A549 (cell line): ENCODE measurements at regions not wholly inside any gene's neighbourhood (a gene's known extent, or its start where the extent isn't known, plus 50 kb on each side); places are given as distances from the start of the nearest gene placed in this dataset.

Source experiments
- CHD4 ChIP-seq: fragments of 200-600 bp; sonication (generic); IDR thresholded peaks from 2 replicates; pipeline ENCODE4 v1.6.1; 2016; ENCODE audit warnings: antibody characterized with exemption, mild to moderate bottlenecking, borderline replicate concordance
- E2F6 ChIP-seq: IDR thresholded peaks from 2 replicates; pipeline ENCODE4 v1.6.1; 2012; ENCODE audit warnings: low read depth, borderline replicate concordance
- MAX ChIP-seq: IDR thresholded peaks from 2 replicates; pipeline ENCODE4 v1.6.1; 2012
- NR3C1 ChIP-seq: fragments of >200 bp; sonication (Bioruptor Twin); formaldehyde crosslinking; IDR thresholded peaks from 3 replicates; pipeline ENCODE4 v1.6.1; 2017
- POLR2A ChIP-seq: IDR thresholded peaks from 2 replicates; pipeline ENCODE4 v1.6.1; 2012; ENCODE audit warnings: mild to moderate bottlenecking, low read length
- SMC3 ChIP-seq: fragments of >200 bp; sonication (Bioruptor Twin); formaldehyde crosslinking; IDR thresholded peaks from 3 replicates; pipeline ENCODE4 v1.6.1; 2018; ENCODE audit warnings: inconsistent platforms
- TP53 ChIP-seq: fragments of 250-450 bp; sonication (Bioruptor Pico); IDR thresholded peaks from 2 replicates; pipeline ENCODE4 v1.5.0; 2021; ENCODE audit warnings: mild to moderate bottlenecking, moderate library complexity
- TF ChIP-seq, protein P1 (sequence below): fragments of >200 bp; sonication (Bioruptor Twin); formaldehyde crosslinking; IDR thresholded peaks from 3 replicates; pipeline ENCODE4 v1.5.1; 2016

- TF ChIP-seq, protein P1, sequence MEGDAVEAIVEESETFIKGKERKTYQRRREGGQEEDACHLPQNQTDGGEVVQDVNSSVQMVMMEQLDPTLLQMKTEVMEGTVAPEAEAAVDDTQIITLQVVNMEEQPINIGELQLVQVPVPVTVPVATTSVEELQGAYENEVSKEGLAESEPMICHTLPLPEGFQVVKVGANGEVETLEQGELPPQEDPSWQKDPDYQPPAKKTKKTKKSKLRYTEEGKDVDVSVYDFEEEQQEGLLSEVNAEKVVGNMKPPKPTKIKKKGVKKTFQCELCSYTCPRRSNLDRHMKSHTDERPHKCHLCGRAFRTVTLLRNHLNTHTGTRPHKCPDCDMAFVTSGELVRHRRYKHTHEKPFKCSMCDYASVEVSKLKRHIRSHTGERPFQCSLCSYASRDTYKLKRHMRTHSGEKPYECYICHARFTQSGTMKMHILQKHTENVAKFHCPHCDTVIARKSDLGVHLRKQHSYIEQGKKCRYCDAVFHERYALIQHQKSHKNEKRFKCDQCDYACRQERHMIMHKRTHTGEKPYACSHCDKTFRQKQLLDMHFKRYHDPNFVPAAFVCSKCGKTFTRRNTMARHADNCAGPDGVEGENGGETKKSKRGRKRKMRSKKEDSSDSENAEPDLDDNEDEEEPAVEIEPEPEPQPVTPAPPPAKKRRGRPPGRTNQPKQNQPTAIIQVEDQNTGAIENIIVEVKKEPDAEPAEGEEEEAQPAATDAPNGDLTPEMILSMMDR = no peak
- no peak for TF ChIP-seq MAX
- no peak for TF ChIP-seq POLR2A
- no peak for TF ChIP-seq CHD4
- no peak for TF ChIP-seq E2F6
- TF ChIP-seq SMC3 = no peak
- TF ChIP-seq NR3C1 = no peak
- no peak for TF ChIP-seq TP53 (CRISPR knock-in tag)
These were observed 96.4 kb upstream of the NOL4 start for GRCh38 chr18:34321066-34321465.
